ENCODE measurements at regions not wholly inside any gene's neighbourhood (a gene's known extent, or its start where the extent isn't known, plus 50 kb on each side); places are given as distances from the start of the nearest gene placed in this dataset.

DNA sequence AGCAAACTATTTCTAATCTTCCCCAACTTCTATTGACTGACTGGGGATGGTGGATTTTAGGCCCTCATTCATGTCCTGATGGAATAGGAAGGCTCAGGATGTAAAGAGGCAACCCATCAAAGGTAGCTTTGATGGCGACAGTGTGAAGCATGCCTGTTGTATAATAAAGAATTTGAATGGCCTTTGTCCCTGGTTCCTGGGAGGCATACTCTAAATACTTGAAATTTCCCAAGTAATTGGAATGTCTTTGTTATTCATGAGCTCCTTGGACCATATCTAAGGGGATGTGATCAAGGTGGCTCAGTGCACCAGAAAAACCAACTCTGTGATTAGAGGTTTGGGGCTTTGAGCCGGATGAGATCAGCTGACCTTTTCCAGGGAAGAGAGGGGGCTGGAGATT lies 264.5 kb upstream of the NEBL start (continued):
- TF ChIP-seq ATF2 (IDR thresholded peaks at IDR 0.05; ENCODE audit: low read length), result 0 out of 2 replicates have a peak, but pooled peaks have one; percentile 36
- peak; percentile 66 for TF ChIP-seq NANOG (IDR thresholded peaks at IDR 0.05; ENCODE audit: insufficient read depth, low read depth, low read length, poor library complexity, severe bottlenecking)
- no peak for TF ChIP-seq SP2 (IDR thresholded peaks at IDR 0.05; ENCODE audit: low read length)
- peak in 1 of 2 experiments; percentile 74; a peak in 1 of 3 replicates for TF ChIP-seq EP300 (IDR thresholded peaks at IDR 0.05; ENCODE audit: borderline replicate concordance in 1 of 2, low read depth in 2 of 2, low read length in 2 of 2)
